ENCODE measurements at regions not wholly inside any gene's neighbourhood (a gene's known extent, or its start where the extent isn't known, plus 50 kb on each side); places are given as distances from the start of the nearest gene placed in this dataset.
"Not testable (repeated sequence)": the region's sequence is repeated elsewhere in the genome, so short reads cannot be mapped to it uniquely, and the experiment has no call there.

- H3K9me3 Mint-ChIP-seq, result no peaks in the 10 kb centered on the region
- no peak overlapping the region for H3K4me3 Mint-ChIP-seq
- no peak overlapping the region for H3K27ac Mint-ChIP-seq
- intact Hi-C loops (cut with micrococcal nuclease), result no loop called here
- H3K4me1 Mint-ChIP-seq (ENCODE audit: low read depth), result no peaks in the 10 kb centered on the region
- no peaks in the 10 kb centered on the region for H3K36me3 Mint-ChIP-seq
- POLR2A ChIA-PET, result no interaction called here
- CTCF ChIA-PET, result interaction anchor here (0.7 kb wide), 1 partner anchor 312 kb away, joined by 3 read pairs; no protein-coding TSS in a partner anchor
- DNase-seq, result no peak
- H3K27me3 Mint-ChIP-seq, result peaks cover 26% of the 10 kb centered on the region
Observed at GRCh38 chr1:90821152-90821787, 104.2 kb upstream of the BARHL2 start.

DNA sequence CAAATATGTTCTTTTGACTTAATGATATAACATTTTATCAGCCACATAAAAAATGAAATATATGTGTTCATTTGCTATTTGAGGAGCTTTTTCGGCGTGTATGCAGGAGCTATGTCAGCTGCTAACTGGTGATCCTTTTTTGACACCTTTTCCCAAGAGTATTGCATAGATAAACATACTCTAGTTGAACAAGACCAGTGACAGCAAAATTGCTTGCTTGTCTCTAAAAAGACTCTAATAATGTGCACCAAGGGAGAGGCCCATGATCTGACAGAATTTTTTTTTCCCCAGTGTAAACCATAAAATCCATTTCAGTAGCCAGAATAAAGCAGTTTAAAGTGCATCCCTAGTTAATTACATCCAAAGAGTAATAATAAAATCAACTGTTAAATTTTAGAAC lies 103.6 kb upstream of the BARHL2 start:
- intact Hi-C loops (cut with micrococcal nuclease), result no loop called here
- no peak overlapping the region for H3K27ac Mint-ChIP-seq
- peaks cover 29% of the 10 kb centered on the region for H3K27me3 Mint-ChIP-seq
- POLR2A ChIA-PET, result no interaction called here
- H3K36me3 Mint-ChIP-seq, result no peaks in the 10 kb centered on the region
- DNase-seq, result no peak
- no peak overlapping the region for H3K4me3 Mint-ChIP-seq
- H3K9me3 Mint-ChIP-seq, result no peaks in the 10 kb centered on the region
- CTCF ChIA-PET, result no interaction called here
- no peaks in the 10 kb centered on the region for H3K4me1 Mint-ChIP-seq (ENCODE audit: low read depth)

DNA sequence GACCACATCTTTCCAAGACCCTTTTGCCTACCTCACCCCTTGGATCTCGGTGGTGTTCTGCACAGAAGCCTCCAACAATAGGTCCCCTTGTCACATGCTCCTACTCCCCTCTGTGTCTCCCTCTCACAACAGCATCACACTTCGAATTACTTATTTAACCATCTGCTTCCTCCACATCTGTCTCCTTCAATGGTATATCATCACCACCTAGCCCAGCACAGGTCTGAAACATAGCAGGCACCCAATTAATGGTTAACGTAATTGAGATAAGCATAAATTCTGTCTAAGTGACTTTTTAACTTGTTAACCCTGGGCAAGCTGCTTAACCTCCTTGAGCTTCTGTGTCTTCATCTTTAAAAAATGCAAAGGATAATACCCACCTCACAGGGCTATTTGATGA lies 100.3 kb upstream of the BARHL2 start:
- no peaks in the 10 kb centered on the region for H3K4me1 Mint-ChIP-seq (ENCODE audit: low read depth)
- no peaks in the 10 kb centered on the region for H3K9me3 Mint-ChIP-seq
- peaks cover 17% of the 10 kb centered on the region for H3K27me3 Mint-ChIP-seq
- no peak for DNase-seq
- H3K36me3 Mint-ChIP-seq, result no peaks in the 10 kb centered on the region
- no peak overlapping the region for H3K27ac Mint-ChIP-seq
- intact Hi-C loops (cut with micrococcal nuclease), result no loop called here
- no peak overlapping the region for H3K4me3 Mint-ChIP-seq
- ChIA-PET CTCF (no interaction called here), POLR2A (no interaction called here)

- H3K36me3 Mint-ChIP-seq; H3K27ac Mint-ChIP-seq; POLR2A ChIA-PET; CTCF ChIA-PET; H3K9me3 Mint-ChIP-seq; intact Hi-C loops (cut with micrococcal nuclease); H3K4me3 Mint-ChIP-seq; H3K4me1 Mint-ChIP-seq (ENCODE audit: low read depth); DNase-seq: not testable (repeated sequence)
- H3K27me3 Mint-ChIP-seq, result peaks cover 28% of the 10 kb centered on the region
Observed at GRCh38 chr1:90812237-90812636, 95.1 kb upstream of the BARHL2 start.

- not testable (repeated sequence) for H3K4me3 Mint-ChIP-seq
Observed at GRCh38 chr1:90811444-90811950, 94.4 kb upstream of the BARHL2 start.

GRCh38 chr1:90810681-90811080 lies 93.6 kb upstream of the BARHL2 start:
- ChIA-PET POLR2A (no interaction called here), CTCF (no interaction called here)

More at GRCh38 chr1:90811444-90811950, 94.4 kb upstream of the BARHL2 start:
- H3K4me1 Mint-ChIP-seq (ENCODE audit: low read depth); CTCF ChIA-PET; intact Hi-C loops (cut with micrococcal nuclease); H3K36me3 Mint-ChIP-seq; DNase-seq; H3K27ac Mint-ChIP-seq; H3K9me3 Mint-ChIP-seq: not testable (repeated sequence)
- POLR2A ChIA-PET, result interaction anchor here (0.7 kb wide), 1 partner anchor 226 kb away, joined by 3 read pairs; no protein-coding TSS in a partner anchor
- H3K27me3 Mint-ChIP-seq, result peaks cover 31% of the 10 kb centered on the region

DNA sequence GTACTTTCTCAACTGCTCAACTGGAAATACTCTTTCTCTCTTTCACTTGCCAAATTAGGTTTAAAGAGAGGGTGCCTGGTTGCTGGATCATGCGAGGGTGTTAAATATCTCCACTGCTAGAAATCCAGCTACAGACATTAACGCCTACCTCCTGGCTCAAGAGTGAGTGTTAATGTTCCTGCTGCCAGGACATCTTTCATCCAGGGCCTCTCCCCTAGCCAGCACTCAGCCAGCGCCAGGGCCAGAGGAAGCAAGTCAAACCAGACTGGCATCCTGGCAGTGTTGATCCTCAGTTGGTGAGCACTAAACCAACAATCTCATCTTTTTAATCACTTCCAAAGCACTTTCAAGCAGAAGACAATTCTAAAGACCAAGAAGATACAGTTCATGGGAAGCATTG lies 92.9 kb upstream of the BARHL2 start:
- Mint-ChIP-seq H3K4me1 (ENCODE audit: low read depth) (no peaks in the 10 kb centered on the region), H3K27me3 (peaks cover 25% of the 10 kb centered on the region), H3K27ac (no peak overlapping the region), H3K36me3 (no peaks in the 10 kb centered on the region), H3K9me3 (no peaks in the 10 kb centered on the region), H3K4me3 (no peak overlapping the region)
- CTCF ChIA-PET, result no interaction called here
- POLR2A ChIA-PET, result no interaction called here
- intact Hi-C loops (cut with micrococcal nuclease), result no loop called here
- no peak for DNase-seq

More at GRCh38 chr1:90810681-90811080, 93.6 kb upstream of the BARHL2 start:
- Mint-ChIP-seq H3K4me3 (no peak overlapping the region), H3K27me3 (peaks cover 28% of the 10 kb centered on the region), H3K9me3 (no peaks in the 10 kb centered on the region), H3K27ac (no peak overlapping the region), H3K36me3 (no peaks in the 10 kb centered on the region), H3K4me1 (ENCODE audit: low read depth) (no peaks in the 10 kb centered on the region)
- no peak for DNase-seq
- intact Hi-C loops (cut with micrococcal nuclease), result no loop called here

- intact Hi-C loops (cut with micrococcal nuclease), result no loop called here
- ChIA-PET CTCF (no interaction called here), POLR2A (no interaction called here)
- no peak for DNase-seq
- Mint-ChIP-seq H3K4me1 (ENCODE audit: low read depth) (no peaks in the 10 kb centered on the region), H3K36me3 (no peaks in the 10 kb centered on the region), H3K27ac (no peak overlapping the region), H3K27me3 (peaks cover 25% of the 10 kb centered on the region), H3K4me3 (no peak overlapping the region), H3K9me3 (no peaks in the 10 kb centered on the region)
Observed at GRCh38 chr1:90809093-90809492, 92.0 kb upstream of the BARHL2 start.

DNA sequence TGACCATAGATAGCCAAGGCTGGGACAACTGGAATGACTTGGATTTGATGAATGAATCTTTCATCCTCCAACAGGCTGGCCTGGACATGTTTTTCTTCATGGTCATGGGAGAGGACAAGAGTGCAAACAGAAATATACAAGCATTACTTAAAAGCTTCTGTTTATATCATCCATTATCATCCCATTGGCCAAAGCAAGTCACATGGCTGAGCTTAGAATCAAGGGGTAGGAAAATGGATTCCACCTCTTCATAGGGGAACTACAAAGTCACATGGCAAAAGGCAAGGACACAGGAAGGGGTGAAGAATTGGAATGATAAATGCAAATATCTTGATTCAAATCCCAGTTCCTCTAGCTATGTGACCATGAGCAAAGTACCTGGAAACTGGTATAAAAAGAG lies 90.2 kb upstream of the BARHL2 start:
- ChIA-PET POLR2A (no interaction called here), CTCF (no interaction called here)
- DNase-seq, result no peak
- H3K4me3 Mint-ChIP-seq, result no peak overlapping the region
- intact Hi-C loops (cut with micrococcal nuclease), result no loop called here
- H3K27me3 Mint-ChIP-seq, result peaks cover 29% of the 10 kb centered on the region
- H3K9me3 Mint-ChIP-seq, result no peaks in the 10 kb centered on the region
- no peak overlapping the region for H3K27ac Mint-ChIP-seq
- no peaks in the 10 kb centered on the region for H3K4me1 Mint-ChIP-seq (ENCODE audit: low read depth)
- no peaks in the 10 kb centered on the region for H3K36me3 Mint-ChIP-seq

GRCh38 chr1:90802622-90803021 lies 85.5 kb upstream of the BARHL2 start:
- H3K36me3 Mint-ChIP-seq, result no peaks in the 10 kb centered on the region
- H3K4me1 Mint-ChIP-seq (ENCODE audit: low read depth), result no peaks in the 10 kb centered on the region
- intact Hi-C loops (cut with micrococcal nuclease), result no loop called here
- no peak overlapping the region for H3K27ac Mint-ChIP-seq
- no peaks in the 10 kb centered on the region for H3K9me3 Mint-ChIP-seq
- peaks cover 19% of the 10 kb centered on the region for H3K27me3 Mint-ChIP-seq
- no peak overlapping the region for H3K4me3 Mint-ChIP-seq
- no peak for DNase-seq
- POLR2A ChIA-PET, result no interaction called here
- CTCF ChIA-PET, result no interaction called here

DNA sequence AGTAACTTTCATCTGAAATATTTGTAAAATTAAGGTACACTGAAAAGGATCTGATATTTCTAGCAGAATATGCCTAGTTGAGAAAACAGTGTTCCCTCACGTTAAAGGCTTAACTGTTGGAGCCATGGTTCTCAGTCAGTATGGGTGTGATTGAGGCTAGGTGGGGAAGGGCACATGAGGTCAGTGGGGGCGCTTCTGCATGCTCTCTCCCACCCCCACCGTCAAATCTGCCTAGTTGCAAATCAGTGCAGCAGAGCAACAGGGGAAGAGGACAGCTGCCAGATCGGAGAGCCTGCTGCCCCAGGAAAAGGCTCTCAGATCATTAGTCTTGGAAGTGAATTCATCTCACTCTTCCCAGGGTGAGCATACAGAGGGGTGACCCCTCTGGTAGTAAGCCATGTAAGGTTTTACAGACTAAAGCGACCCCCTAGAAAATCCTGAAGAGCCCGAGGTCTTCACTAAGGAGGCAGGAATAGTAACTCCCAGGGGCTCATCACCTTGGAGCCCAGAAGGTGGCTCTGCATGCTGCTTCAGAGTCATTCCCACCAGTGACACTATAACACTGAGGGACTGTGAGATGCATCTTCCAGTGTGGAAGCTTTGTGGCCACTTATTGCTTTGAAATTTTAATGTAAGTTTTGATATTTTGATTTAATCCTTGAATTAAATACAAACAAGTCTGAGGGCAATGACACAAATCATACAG lies 83.1 kb upstream of the BARHL2 start:
- H3K27ac Mint-ChIP-seq, result no peak overlapping the region
- POLR2A ChIA-PET, result no interaction called here

GRCh38 chr1:90799326-90799725 lies 82.2 kb upstream of the BARHL2 start:
- peaks cover 18% of the 10 kb centered on the region for H3K27me3 Mint-ChIP-seq
- no peak overlapping the region for H3K4me3 Mint-ChIP-seq
- H3K4me1 Mint-ChIP-seq (ENCODE audit: low read depth), result no peaks in the 10 kb centered on the region
- ChIA-PET CTCF (no interaction called here), POLR2A (no interaction called here)
- no peaks in the 10 kb centered on the region for H3K9me3 Mint-ChIP-seq
- no peak for DNase-seq
- H3K27ac Mint-ChIP-seq, result no peak overlapping the region
- no peaks in the 10 kb centered on the region for H3K36me3 Mint-ChIP-seq
- intact Hi-C loops (cut with micrococcal nuclease), result no loop called here

More for the DNA sequence above, 83.1 kb upstream of the BARHL2 start:
- H3K27me3 Mint-ChIP-seq, result peaks cover 16% of the 10 kb centered on the region
- intact Hi-C loops (cut with micrococcal nuclease), result no loop called here
- no peak for DNase-seq
- CTCF ChIA-PET, result no interaction called here
- no peaks in the 10 kb centered on the region for H3K36me3 Mint-ChIP-seq
- no peaks in the 10 kb centered on the region for H3K9me3 Mint-ChIP-seq
- no peaks in the 10 kb centered on the region for H3K4me1 Mint-ChIP-seq (ENCODE audit: low read depth)
- H3K4me3 Mint-ChIP-seq, result no peak overlapping the region

DNA sequence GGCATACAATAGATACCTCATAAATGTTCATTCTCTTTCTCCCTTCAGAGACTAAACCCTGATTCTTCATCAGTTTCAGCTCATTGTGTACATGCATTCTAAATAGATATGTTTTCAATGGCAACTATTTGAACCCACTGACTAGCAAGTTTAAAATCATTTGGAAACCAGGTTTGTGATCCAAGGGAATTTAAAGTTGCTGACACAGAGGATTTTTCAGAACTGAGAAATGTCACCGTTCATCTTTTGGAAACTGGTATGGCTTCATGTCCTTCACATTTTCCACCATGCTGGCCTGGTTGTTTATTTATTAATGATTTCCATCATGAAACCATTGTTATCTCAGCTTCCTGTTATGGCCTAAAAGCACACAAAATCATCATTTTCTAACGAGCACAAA lies 81.8 kb upstream of the BARHL2 start:
- no peak overlapping the region for H3K27ac Mint-ChIP-seq
- no peak overlapping the region for H3K4me3 Mint-ChIP-seq
- ChIA-PET CTCF (no interaction called here), POLR2A (no interaction called here)
- no peaks in the 10 kb centered on the region for H3K4me1 Mint-ChIP-seq (ENCODE audit: low read depth)
- no peak for DNase-seq
- intact Hi-C loops (cut with micrococcal nuclease), result no loop called here
- H3K27me3 Mint-ChIP-seq, result peaks cover 20% of the 10 kb centered on the region
- H3K9me3 Mint-ChIP-seq, result no peaks in the 10 kb centered on the region
- H3K36me3 Mint-ChIP-seq, result no peaks in the 10 kb centered on the region
